Neural progenitor cell (in vitro differentiated cells): ENCODE measurements at regions not wholly inside any gene's neighbourhood (a gene's known extent, or its start where the extent isn't known, plus 50 kb on each side); places are given as distances from the start of the nearest gene placed in this dataset.

ENCODE experiments used
- DNase-seq: peaks from one replicate; pipeline ENCODE4 v3.0.0-alpha.2; 2016; ENCODE audit warnings: low spot score
- H2AFZ ChIP-seq: fragments of 200-600 bp; sonication (generic); replicated peaks from 2 replicates; pipeline ENCODE4 v1.6.1; 2016; ENCODE audit warnings: antibody characterized with exemption
- H3F3A ChIP-seq: fragments of 200-600 bp; sonication (generic); 2 replicates; pipeline ENCODE4 v1.6.1; 2016; ENCODE audit warnings: antibody characterized with exemption, low read depth
- H3K27ac ChIP-seq: fragments of 200-600 bp; sonication (generic); 2 replicates; pipeline ENCODE4 v1.5.1; 2016; ENCODE audit warnings: mild to moderate bottlenecking
- H3K27me3 ChIP-seq: fragments of 200-600 bp; sonication (generic); 2 replicates; pipeline ENCODE4 v1.6.1; 2016; ENCODE audit warnings: mild to moderate bottlenecking, moderate library complexity
- H3K36me3 ChIP-seq: fragments of 200-600 bp; sonication (generic); 2 replicates; pipeline ENCODE4 v1.5.1; 2016
- H3K4me1 ChIP-seq: fragments of 200-600 bp; sonication (generic); 2 replicates; pipeline ENCODE4 v1.6.1; 2016; ENCODE audit warnings: mixed run types
- H3K4me2 ChIP-seq: fragments of 200-600 bp; sonication (generic); 2 replicates; pipeline ENCODE4 v1.6.1; 2016
- H3K4me3 ChIP-seq: fragments of 200-600 bp; sonication (generic); 2 replicates; pipeline ENCODE4 v1.5.1; 2016
- H3K79me2 ChIP-seq: fragments of 200-600 bp; sonication (generic); 2 replicates; pipeline ENCODE4 v1.6.1; 2016; ENCODE audit warnings: low read depth
- H3K9ac ChIP-seq: fragments of 200-600 bp; sonication (generic); 2 replicates; pipeline ENCODE4 v1.6.1; 2016
- H3K9me3 ChIP-seq: fragments of 200-600 bp; sonication (generic); 2 replicates; pipeline ENCODE4 v1.5.1; 2016; ENCODE audit warnings: low read depth
- H4K20me1 ChIP-seq: fragments of 200-600 bp; sonication (generic); 2 replicates; pipeline ENCODE4 v1.6.1; 2016; ENCODE audit warnings: low read depth
- H3K27ac Mint-ChIP-seq: 3 replicates; pipeline ENCODE4 v1.8.0; 2021; ENCODE audit warnings: mixed read lengths
- H3K27me3 Mint-ChIP-seq: 2 replicates; pipeline ENCODE4 v1.8.0; 2022; ENCODE audit warnings: low read depth, mild to moderate bottlenecking, inconsistent platforms, moderate library complexity, mixed read lengths; ENCODE audit not compliant: insufficient read depth
- H3K36me3 Mint-ChIP-seq: 3 replicates; pipeline ENCODE4 v1.8.0; 2021; ENCODE audit warnings: mixed read lengths
- H3K4me1 Mint-ChIP-seq: 3 replicates; pipeline ENCODE4 v1.8.0; 2021; ENCODE audit warnings: mixed read lengths
- H3K4me3 Mint-ChIP-seq: 3 replicates; pipeline ENCODE4 v1.8.0; 2021; ENCODE audit warnings: mild to moderate bottlenecking, moderate library complexity, mixed read lengths
- H3K9me3 Mint-ChIP-seq: 3 replicates; pipeline ENCODE4 v1.8.0; 2020; ENCODE audit warnings: mixed read lengths
- CTCF ChIP-seq: fragments of 200-600 bp; sonication (generic); IDR thresholded peaks from 2 replicates; pipeline ENCODE4 v1.5.1; 2017; ENCODE audit warnings: antibody characterized with exemption, mild to moderate bottlenecking
- EZH2 ChIP-seq: fragments of 200-600 bp; sonication (generic); IDR thresholded peaks from 2 replicates; pipeline ENCODE4 v1.6.1; 2017; ENCODE audit warnings: antibody characterized with exemption, mild to moderate bottlenecking, moderate library complexity
- EZH2phosphoT487 ChIP-seq: fragments of 200-600 bp; sonication (generic); IDR thresholded peaks from 2 replicates; pipeline ENCODE4 v1.6.1; 2017; ENCODE audit warnings: antibody characterized with exemption

DNA sequence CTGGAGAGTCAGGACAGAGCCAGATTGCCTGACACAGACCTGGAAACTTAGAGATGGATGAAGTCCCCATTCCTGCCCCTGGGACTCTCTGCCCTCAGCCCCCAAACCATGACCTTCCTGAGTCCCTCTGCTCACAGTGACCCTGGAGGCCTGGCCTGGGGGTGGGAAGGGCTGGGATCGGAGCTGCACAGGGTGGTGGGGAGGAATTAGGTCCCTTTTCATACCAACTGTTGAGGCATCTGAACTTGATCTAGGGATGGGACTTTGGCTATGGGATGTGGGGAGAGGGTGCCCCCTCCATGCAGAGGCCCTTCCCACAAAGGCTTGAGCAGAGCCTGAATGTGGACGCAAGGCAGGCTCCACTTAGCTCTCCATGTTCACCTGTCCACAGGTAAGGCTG is 144.1 kb downstream of the MRPL14 start:
- Mint-ChIP-seq H3K4me3 (no peak overlapping the region), H3K4me1 (peaks cover 13% of the 10 kb centered on the region), H3K9me3 (no peaks in the 10 kb centered on the region), H3K27me3 (peaks cover 14% of the 10 kb centered on the region), H3K36me3 (no peaks in the 10 kb centered on the region), H3K27ac (no peak overlapping the region)
- no peaks in the 10 kb centered on the region for H4K20me1 ChIP-seq
- H3K27ac ChIP-seq = no peak overlapping the region
- H3K4me3 ChIP-seq = no peak overlapping the region
- no peaks in the 10 kb centered on the region for H3K36me3 ChIP-seq
- no peak overlapping the region for H2AFZ ChIP-seq
- no peak for DNase-seq
- no peaks in the 10 kb centered on the region for H3K9me3 ChIP-seq
- H3K4me2 ChIP-seq = no peak overlapping the region
- peaks cover 4% of the 10 kb centered on the region for H3K4me1 ChIP-seq
- H3K79me2 ChIP-seq = no peaks in the 10 kb centered on the region
- TF ChIP-seq CTCF (no peak), EZH2phosphoT487 (no peak), EZH2 (no peak)
- H3K9ac ChIP-seq = no peak overlapping the region
- H3K27me3 ChIP-seq = no peaks in the 10 kb centered on the region
- H3F3A ChIP-seq = no peaks in the 10 kb centered on the region

- no peak overlapping the region for H3K4me2 ChIP-seq
- H2AFZ ChIP-seq = no peak overlapping the region
- H3K27me3 Mint-ChIP-seq = peaks cover 18% of the 10 kb centered on the region
- H3K27ac Mint-ChIP-seq = no peak overlapping the region
- no peak overlapping the region for H3K4me3 Mint-ChIP-seq
- H3F3A ChIP-seq = no peaks in the 10 kb centered on the region
- DNase-seq = no peak
- no peaks in the 10 kb centered on the region for H3K9me3 Mint-ChIP-seq
- peaks cover 4% of the 10 kb centered on the region for H3K4me1 ChIP-seq
- H3K36me3 ChIP-seq = no peaks in the 10 kb centered on the region
- no peaks in the 10 kb centered on the region for H3K79me2 ChIP-seq
- TF ChIP-seq EZH2 (no peak), CTCF (no peak), EZH2phosphoT487 (no peak)
- no peak overlapping the region for H3K27ac ChIP-seq
- H3K9ac ChIP-seq = no peak overlapping the region
- no peaks in the 10 kb centered on the region for H4K20me1 ChIP-seq
- H3K4me3 ChIP-seq = no peak overlapping the region
- no peaks in the 10 kb centered on the region for H3K36me3 Mint-ChIP-seq
- no peaks in the 10 kb centered on the region for H3K27me3 ChIP-seq
- H3K9me3 ChIP-seq = no peaks in the 10 kb centered on the region
- peaks cover 13% of the 10 kb centered on the region for H3K4me1 Mint-ChIP-seq
Observed at GRCh38 chr6:43982084-43982625, 145.1 kb downstream of the MRPL14 start.

- no peaks in the 10 kb centered on the region for H3F3A ChIP-seq
- no peaks in the 10 kb centered on the region for H3K36me3 ChIP-seq
- H3K27ac ChIP-seq = no peak overlapping the region
- TF ChIP-seq CTCF (no peak), EZH2 (no peak), EZH2phosphoT487 (no peak)
- no peak overlapping the region for H3K4me3 ChIP-seq
- H3K9me3 ChIP-seq = no peaks in the 10 kb centered on the region
- H3K9ac ChIP-seq = no peak overlapping the region
- peaks cover 4% of the 10 kb centered on the region for H3K4me1 ChIP-seq
- Mint-ChIP-seq H3K36me3 (no peaks in the 10 kb centered on the region), H3K27me3 (peaks cover 18% of the 10 kb centered on the region), H3K9me3 (peaks cover 3% of the 10 kb centered on the region), H3K4me1 (peaks cover 13% of the 10 kb centered on the region), H3K4me3 (no peak overlapping the region), H3K27ac (no peak overlapping the region)
- no peak for DNase-seq
- H4K20me1 ChIP-seq = no peaks in the 10 kb centered on the region
- H2AFZ ChIP-seq = no peak overlapping the region
- H3K79me2 ChIP-seq = no peaks in the 10 kb centered on the region
- H3K27me3 ChIP-seq = no peaks in the 10 kb centered on the region
- H3K4me2 ChIP-seq = no peak overlapping the region
Observed at GRCh38 chr6:43981363-43981990, 145.8 kb downstream of the MRPL14 start.
